GM12878 (cell line): ENCODE measurements at regions not wholly inside any gene's neighbourhood (a gene's known extent, or its start where the extent isn't known, plus 50 kb on each side); places are given as distances from the start of the nearest gene placed in this dataset.

Source experiments
- CEBPB ChIP-seq, 2 experiments: fragments of 150-350 bp in 1 of 2; IDR thresholded peaks; 2 replicates each; pipeline ENCODE4 v1.6.1; 2012 to 2014; ENCODE audit warnings: low read depth in 2 of 2, low read length in 2 of 2, borderline replicate concordance in 1 of 2, inconsistent platforms in 1 of 2
- HDAC6 ChIP-seq: fragments of 200-600 bp; sonication (generic); IDR thresholded peaks from one replicate; pipeline ENCODE4 v1.8.0; 2017; ENCODE audit warnings: antibody characterized with exemption; ENCODE audit not compliant: unreplicated experiment
- NFYB ChIP-seq: IDR thresholded peaks from 2 replicates; pipeline ENCODE4 v1.6.1; 2011; ENCODE audit warnings: low read depth, mild to moderate bottlenecking, low read length, improper control_type of control experiment, moderate library complexity; ENCODE audit not compliant: insufficient read depth
- TF ChIP-seq, protein P1 (sequence below): fragments of 450-650 bp; IDR thresholded peaks from 2 replicates; pipeline ENCODE4 v1.6.1; 2018; ENCODE audit warnings: mild to moderate bottlenecking, low read depth, moderate library complexity; ENCODE audit not compliant: partially characterized antibody

DNA sequence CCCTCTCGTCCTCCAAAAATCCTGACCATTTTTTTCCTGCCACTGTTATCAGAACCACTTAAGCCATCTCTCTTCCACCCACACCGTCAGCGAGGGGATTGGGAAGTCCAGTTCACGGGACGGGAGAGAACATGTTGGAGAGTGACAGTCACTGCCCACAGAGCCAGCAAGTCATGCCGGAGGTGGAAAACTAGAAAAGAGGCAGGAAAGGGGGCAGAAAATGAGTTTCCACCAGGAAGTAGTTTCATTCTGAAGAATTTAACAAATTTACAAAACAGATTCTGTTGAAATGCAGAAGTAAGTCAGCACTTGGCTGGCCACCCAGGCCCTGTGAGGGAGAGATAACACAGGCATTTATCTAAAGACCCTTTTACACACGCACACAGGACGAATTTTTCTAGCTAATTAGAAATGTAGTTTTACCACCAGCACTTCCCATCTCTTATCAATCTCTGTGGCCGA lies 431.3 kb downstream of the TSN start:
- TF ChIP-seq NFYB (no peak), HDAC6 (no peak), CEBPB (IDR thresholded peaks at IDR 0.05; ENCODE audit: borderline replicate concordance in 1 of 2, low read depth in 2 of 2, low read length in 2 of 2) (no peak)
- TF ChIP-seq, protein P1, sequence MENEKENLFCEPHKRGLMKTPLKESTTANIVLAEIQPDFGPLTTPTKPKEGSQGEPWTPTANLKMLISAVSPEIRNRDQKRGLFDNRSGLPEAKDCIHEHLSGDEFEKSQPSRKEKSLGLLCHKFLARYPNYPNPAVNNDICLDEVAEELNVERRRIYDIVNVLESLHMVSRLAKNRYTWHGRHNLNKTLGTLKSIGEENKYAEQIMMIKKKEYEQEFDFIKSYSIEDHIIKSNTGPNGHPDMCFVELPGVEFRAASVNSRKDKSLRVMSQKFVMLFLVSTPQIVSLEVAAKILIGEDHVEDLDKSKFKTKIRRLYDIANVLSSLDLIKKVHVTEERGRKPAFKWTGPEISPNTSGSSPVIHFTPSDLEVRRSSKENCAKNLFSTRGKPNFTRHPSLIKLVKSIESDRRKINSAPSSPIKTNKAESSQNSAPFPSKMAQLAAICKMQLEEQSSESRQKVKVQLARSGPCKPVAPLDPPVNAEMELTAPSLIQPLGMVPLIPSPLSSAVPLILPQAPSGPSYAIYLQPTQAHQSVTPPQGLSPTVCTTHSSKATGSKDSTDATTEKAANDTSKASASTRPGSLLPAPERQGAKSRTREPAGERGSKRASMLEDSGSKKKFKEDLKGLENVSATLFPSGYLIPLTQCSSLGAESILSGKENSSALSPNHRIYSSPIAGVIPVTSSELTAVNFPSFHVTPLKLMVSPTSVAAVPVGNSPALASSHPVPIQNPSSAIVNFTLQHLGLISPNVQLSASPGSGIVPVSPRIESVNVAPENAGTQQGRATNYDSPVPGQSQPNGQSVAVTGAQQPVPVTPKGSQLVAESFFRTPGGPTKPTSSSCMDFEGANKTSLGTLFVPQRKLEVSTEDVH, result no peak
